HFF-Myc (cell line): ENCODE measurements at regions not wholly inside any gene's neighbourhood (a gene's known extent, or its start where the extent isn't known, plus 50 kb on each side); places are given as distances from the start of the nearest gene placed in this dataset.

Experiments
- DNase-seq: peaks from one replicate; pipeline ENCODE4 v3.0.0-alpha.2; 2011; ENCODE audit warnings: low read depth; ENCODE audit errors: extremely low read depth
- H3K4me3 ChIP-seq: replicated peaks from 2 replicates; pipeline ENCODE4 v1.5.1; 2011; ENCODE audit warnings: low read depth, mild to moderate bottlenecking, control low read depth, low read length
- TF ChIP-seq, protein P1 (sequence below): IDR thresholded peaks from 2 replicates; pipeline ENCODE4 v1.5.1; 2012; ENCODE audit warnings: mild to moderate bottlenecking, low read depth, low read length, control low read depth; ENCODE audit errors: missing control alignments

DNA sequence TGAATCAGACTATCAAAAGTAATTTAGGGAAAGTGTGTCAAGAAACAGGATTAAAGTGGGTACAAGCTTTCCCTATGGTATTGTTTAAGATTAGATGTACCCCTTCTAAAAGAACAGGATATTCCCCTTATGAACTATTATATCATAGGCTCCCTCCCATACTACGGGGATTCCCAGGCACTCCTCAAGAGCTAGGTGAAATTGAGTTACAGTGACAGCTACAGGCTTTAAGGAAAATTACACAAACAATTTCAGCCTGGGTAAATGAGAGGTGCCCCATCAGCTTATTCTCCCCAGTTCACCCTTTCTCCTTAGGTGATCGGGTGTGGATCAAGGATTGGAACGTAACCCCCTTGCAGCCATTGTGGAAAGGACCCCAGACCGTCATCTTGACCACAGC lies 240.8 kb upstream of the CNTN6 start:
- H3K4me3 ChIP-seq: no peak overlapping the region
- no peak for DNase-seq
- TF ChIP-seq, protein P1, sequence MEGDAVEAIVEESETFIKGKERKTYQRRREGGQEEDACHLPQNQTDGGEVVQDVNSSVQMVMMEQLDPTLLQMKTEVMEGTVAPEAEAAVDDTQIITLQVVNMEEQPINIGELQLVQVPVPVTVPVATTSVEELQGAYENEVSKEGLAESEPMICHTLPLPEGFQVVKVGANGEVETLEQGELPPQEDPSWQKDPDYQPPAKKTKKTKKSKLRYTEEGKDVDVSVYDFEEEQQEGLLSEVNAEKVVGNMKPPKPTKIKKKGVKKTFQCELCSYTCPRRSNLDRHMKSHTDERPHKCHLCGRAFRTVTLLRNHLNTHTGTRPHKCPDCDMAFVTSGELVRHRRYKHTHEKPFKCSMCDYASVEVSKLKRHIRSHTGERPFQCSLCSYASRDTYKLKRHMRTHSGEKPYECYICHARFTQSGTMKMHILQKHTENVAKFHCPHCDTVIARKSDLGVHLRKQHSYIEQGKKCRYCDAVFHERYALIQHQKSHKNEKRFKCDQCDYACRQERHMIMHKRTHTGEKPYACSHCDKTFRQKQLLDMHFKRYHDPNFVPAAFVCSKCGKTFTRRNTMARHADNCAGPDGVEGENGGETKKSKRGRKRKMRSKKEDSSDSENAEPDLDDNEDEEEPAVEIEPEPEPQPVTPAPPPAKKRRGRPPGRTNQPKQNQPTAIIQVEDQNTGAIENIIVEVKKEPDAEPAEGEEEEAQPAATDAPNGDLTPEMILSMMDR: no peak

DNA sequence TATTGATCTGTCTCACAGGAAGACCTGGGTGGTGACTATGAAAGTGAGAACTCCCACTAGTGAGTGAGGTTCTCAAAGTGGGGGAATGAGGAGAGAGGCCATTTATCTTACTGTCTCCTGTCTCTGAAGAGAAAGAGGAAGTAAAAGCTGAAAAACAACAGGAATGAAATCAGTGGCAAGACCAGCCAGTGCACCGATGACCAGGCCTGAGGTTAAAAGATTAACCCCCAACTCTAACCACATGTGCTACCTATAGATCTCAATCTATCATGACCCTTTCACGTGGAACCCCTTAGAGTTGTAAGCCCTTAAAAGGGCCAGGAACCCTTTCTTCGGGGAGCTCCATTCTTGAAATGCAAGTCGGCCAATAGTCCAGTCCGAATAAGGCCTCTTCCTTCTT lies 239.3 kb upstream of the CNTN6 start:
- TF ChIP-seq, protein P1: no peak
- H3K4me3 ChIP-seq: no peak overlapping the region
- no peak for DNase-seq

DNA sequence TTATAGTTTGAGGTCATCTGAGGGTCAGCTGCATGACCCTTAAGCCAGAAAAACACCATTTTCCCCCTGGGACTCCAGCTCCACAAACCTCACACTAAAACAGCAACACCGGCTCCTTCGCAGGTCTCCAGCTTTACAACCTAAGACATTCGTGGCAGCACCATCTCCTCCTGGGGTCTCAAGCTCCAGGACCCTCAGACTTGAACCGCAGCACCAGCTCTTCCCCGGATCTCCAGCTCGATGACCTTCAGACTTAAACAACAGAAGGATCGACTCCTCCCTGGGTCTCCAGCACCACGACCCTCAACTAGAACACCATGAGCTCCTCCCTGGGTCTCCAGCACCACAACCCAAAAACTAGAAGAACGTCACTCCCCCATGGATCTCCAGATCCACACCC lies 233.7 kb upstream of the CNTN6 start:
- no peak for DNase-seq
- no peak overlapping the region for H3K4me3 ChIP-seq
- TF ChIP-seq, protein P1: no peak

DNA sequence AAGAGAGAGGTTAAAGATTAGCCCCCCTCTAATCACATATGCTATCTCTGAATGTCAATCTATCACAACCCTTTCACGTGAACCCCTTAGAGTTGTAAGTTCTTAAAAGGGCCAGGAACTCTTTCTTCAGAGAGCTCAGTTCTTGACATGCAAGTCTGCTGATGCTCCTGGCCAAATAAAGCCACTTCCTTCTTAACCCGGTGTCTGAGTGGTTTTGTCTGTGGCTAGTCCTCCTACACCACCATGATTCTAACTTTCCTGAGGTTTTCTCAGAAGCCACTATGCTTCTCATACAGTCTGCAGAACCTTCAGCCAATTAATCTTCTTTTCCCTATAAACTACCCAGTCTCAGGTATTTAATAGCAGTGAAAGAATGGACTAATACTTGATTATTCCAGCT lies 231.1 kb upstream of the CNTN6 start:
- DNase-seq: no peak
- TF ChIP-seq, protein P1: no peak
- no peak overlapping the region for H3K4me3 ChIP-seq

DNA sequence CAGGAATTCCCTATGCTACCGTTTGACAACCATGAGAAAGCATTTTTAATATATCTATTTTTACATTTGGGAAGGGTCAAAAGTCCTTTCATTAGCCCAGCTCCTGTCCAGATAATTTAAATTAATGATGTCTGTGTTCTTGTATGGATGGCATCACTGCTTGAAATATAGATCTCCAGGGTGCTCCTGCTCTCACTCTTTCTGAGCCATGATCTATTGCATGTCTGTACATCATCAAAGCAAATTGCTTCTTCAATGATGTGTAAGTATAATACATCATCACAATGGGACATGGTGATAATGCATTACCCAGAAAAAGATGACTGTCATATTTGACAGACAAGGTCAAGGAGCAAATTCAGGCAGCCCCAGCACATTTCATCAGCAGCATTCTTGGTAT lies 223.6 kb upstream of the CNTN6 start:
- no peak for DNase-seq
- TF ChIP-seq, protein P1: no peak
- H3K4me3 ChIP-seq: no peak overlapping the region

DNA sequence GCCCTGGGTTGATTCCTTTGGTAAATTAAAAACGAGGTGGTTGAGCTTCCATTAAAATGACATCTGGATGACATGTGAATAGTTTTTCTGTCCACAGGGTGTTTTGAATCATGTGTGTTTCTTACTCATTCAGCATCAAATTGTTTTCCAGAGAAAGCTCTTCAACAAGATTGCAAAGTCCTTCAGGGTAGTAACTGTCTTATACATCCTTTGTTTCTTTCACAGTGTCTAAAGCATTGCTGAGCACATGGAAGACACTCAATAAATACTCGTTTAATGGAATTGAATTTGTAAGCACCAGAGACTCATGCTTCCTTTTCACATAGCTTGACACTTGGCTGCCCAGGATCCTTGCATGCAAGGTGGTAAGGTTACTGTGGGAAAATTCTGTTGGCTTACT lies 223.1 kb upstream of the CNTN6 start:
- DNase-seq: no peak
- H3K4me3 ChIP-seq: no peak overlapping the region
- TF ChIP-seq, protein P1: no peak

DNA sequence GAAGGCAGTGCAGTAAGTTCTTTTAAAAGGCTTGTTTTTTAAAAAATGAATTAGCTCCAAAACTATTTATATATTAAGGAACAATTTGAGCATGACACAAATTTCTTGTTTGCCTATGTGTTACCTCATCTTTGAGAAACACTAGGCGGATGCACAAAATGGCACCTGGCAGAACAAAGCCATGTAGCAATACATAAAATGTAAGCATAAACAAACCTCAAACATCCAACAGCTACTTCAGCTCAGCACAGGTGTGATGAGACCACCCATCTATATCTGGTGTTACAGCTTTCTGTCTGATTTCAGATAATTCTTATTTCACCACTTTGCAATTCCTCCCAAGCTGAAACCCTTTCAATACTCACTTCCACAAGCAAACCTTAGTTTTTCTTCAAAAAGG lies 221.2 kb upstream of the CNTN6 start:
- TF ChIP-seq, protein P1: no peak
- no peak overlapping the region for H3K4me3 ChIP-seq

More for the DNA sequence above, 221.2 kb upstream of the CNTN6 start:
- no peak for DNase-seq
